Parathyroid adenoma (tissue), 2 donors: ENCODE measurements at regions not wholly inside any gene's neighbourhood (a gene's known extent, or its start where the extent isn't known, plus 50 kb on each side); places are given as distances from the start of the nearest gene placed in this dataset.

ENCODE experiments used
- H2AFZ ChIP-seq: fragments of 300-600 bp; sonication (generic); one replicate; pipeline ENCODE4 v1.7.0; 2017; ENCODE audit warnings: antibody characterized with exemption, mild to moderate bottlenecking
- H3K27ac ChIP-seq: fragments of 300-600 bp; sonication (generic); one replicate; pipeline ENCODE4 v1.7.0; 2017
- H3K27me3 ChIP-seq: fragments of 300-600 bp; sonication (generic); one replicate; pipeline ENCODE4 v1.7.0; 2017; ENCODE audit warnings: low read length; ENCODE audit not compliant: control insufficient read depth, insufficient read depth
- H3K36me3 ChIP-seq: fragments of 300-600 bp; sonication (generic); one replicate; pipeline ENCODE4 v1.7.0; 2017; ENCODE audit warnings: low read length; ENCODE audit not compliant: control insufficient read depth, insufficient read depth
- H3K4me1 ChIP-seq: fragments of 300-600 bp; sonication (generic); one replicate; pipeline ENCODE4 v1.7.0; 2017; ENCODE audit warnings: control low read depth
- H3K4me2 ChIP-seq: fragments of 300-600 bp; sonication (generic); one replicate; pipeline ENCODE4 v1.7.0; 2017; ENCODE audit warnings: low read length
- H3K4me3 ChIP-seq: fragments of 300-600 bp; sonication (generic); one replicate; pipeline ENCODE4 v1.7.0; 2017; ENCODE audit warnings: low read depth, low read length
- H3K79me2 ChIP-seq: fragments of 300-600 bp; sonication (generic); one replicate; pipeline ENCODE4 v1.7.0; 2017; ENCODE audit warnings: control low read depth
- H3K9ac ChIP-seq: fragments of 300-600 bp; sonication (generic); one replicate; pipeline ENCODE4 v1.7.0; 2017; ENCODE audit warnings: mild to moderate bottlenecking
- H3K9me3 ChIP-seq: fragments of 300-600 bp; sonication (generic); one replicate; pipeline ENCODE4 v1.7.0; 2017; ENCODE audit warnings: low read length; ENCODE audit not compliant: control insufficient read depth
- TF ChIP-seq, protein P1 (sequence below): fragments of 300-600 bp; sonication (generic); IDR thresholded peaks from one replicate; pipeline ENCODE4 v1.7.0; 2017; ENCODE audit warnings: antibody characterized with exemption, mild to moderate bottlenecking
- donor health status: primary hyperparathyroidism.

DNA sequence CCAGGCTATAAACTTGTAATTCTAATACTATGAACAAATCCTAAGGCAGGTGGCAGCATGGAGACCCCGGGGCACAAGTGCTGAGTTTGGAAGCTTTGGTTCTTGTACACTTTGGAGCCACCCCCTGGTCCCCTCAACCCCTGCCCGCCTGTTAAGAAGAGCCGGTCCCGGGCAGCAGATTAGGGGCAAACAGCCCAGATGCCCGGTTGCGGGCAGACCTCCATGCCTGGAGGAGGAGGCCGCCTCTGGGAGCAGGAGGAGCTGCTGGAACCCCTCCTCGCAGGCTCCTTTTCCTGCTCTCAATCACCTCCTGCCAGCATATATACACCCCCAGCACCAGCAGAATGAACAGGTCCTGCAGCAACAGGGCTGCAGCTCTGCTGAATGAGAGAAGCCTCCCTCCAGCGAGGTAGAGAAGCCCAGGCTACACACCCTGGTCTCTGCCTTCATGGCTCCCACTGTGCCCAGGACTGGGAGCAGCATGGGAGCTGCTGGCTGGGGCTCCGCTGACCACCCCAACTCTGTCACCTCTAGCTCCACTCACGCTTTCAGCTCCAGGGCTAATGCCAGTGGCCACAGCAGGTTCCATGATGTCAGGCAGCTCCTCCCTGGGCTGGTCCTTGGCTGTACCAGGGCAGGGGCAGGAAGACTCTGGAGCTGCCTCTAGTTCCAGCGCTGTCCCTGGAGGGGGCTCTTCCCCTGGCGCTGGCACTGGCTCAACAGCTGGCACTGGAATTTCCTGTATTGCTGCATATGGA lies 1713.5 kb upstream of the ACO1 start:
- Histone ChIP-seq H2AFZ (no peak overlapping the region), H3K27me3 (no peaks in the 10 kb centered on the region), H3K79me2 (no peaks in the 10 kb centered on the region), H3K9me3 (no peaks in the 10 kb centered on the region), H3K36me3 (no peaks in the 10 kb centered on the region), H3K4me3 (no peak overlapping the region), H3K27ac (no peak overlapping the region), H3K4me1 (no peaks in the 10 kb centered on the region), H3K9ac (no peak overlapping the region), H3K4me2 (no peak overlapping the region)
- TF ChIP-seq, protein P1, sequence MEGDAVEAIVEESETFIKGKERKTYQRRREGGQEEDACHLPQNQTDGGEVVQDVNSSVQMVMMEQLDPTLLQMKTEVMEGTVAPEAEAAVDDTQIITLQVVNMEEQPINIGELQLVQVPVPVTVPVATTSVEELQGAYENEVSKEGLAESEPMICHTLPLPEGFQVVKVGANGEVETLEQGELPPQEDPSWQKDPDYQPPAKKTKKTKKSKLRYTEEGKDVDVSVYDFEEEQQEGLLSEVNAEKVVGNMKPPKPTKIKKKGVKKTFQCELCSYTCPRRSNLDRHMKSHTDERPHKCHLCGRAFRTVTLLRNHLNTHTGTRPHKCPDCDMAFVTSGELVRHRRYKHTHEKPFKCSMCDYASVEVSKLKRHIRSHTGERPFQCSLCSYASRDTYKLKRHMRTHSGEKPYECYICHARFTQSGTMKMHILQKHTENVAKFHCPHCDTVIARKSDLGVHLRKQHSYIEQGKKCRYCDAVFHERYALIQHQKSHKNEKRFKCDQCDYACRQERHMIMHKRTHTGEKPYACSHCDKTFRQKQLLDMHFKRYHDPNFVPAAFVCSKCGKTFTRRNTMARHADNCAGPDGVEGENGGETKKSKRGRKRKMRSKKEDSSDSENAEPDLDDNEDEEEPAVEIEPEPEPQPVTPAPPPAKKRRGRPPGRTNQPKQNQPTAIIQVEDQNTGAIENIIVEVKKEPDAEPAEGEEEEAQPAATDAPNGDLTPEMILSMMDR = no peak

DNA sequence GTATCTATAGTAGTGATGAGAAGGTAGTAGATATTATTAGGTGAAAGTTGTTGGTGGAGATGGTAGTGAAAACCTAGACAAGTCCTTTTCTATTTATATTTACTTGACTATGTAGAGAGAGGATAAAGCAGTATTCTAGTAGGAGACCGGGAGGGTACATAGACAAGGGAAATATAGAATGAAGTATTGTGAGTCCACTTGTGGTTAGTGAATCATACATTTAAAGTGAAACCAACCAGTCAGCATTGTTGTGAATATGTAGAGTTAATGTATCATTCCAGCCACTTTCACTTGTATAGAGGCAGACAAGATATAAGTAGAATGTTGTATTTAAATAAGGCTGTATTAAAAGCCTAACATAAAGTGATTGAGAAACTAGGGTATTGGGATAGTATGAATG lies 1711.3 kb upstream of the ACO1 start:
- Histone ChIP-seq H3K4me3 (no peak overlapping the region), H3K9me3 (no peaks in the 10 kb centered on the region), H3K36me3 (no peaks in the 10 kb centered on the region), H2AFZ (no peak overlapping the region), H3K4me1 (no peaks in the 10 kb centered on the region), H3K27me3 (no peaks in the 10 kb centered on the region), H3K4me2 (no peak overlapping the region), H3K27ac (no peak overlapping the region), H3K79me2 (no peaks in the 10 kb centered on the region), H3K9ac (no peak overlapping the region)
- TF ChIP-seq, protein P1 = no peak

DNA sequence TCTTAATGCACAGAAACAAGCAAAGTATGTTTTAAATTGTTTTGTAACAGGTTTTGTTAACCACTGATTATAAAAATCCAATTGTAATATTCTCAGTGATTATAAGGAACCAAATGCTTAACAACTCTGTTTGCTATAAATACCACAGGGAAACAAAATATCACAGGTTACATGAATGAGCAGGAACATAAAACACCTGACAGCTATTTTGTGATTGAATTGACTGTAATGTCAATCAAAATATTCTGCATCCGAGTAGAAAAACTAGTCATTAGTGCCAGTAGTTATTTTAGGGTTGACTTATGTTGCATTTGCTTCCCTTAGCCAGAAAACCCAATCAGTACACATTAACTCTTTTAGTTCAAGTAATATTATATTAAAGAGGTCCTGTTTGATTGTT lies 1707.8 kb upstream of the ACO1 start:
- Histone ChIP-seq H3K9me3 (no peaks in the 10 kb centered on the region), H3K27ac (no peak overlapping the region), H3K36me3 (no peaks in the 10 kb centered on the region), H3K4me3 (no peak overlapping the region), H3K9ac (no peak overlapping the region), H2AFZ (no peak overlapping the region), H3K79me2 (no peaks in the 10 kb centered on the region), H3K4me1 (no peaks in the 10 kb centered on the region), H3K4me2 (no peak overlapping the region), H3K27me3 (no peaks in the 10 kb centered on the region)
- TF ChIP-seq, protein P1 = no peak

DNA sequence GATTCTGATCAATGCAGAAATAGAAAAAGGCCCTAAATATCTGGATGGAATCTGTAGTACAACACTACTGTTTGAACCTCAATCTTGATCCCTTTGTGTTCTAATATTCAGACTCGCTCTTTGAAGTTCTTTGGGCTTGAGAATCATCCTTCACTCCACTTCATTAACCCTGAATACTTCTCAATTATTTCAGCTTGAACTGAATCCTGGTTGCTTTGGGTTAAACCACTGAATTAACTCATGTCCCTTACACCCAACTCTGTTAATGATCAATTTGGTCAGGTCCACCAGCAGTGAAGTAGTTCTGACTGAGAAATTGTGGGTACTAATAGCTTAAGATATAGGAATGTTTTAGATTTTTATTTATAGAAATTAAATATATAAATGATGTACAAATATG lies 1707.2 kb upstream of the ACO1 start:
- Histone ChIP-seq H3K79me2 (no peaks in the 10 kb centered on the region), H3K27ac (no peak overlapping the region), H3K36me3 (no peaks in the 10 kb centered on the region), H3K9me3 (no peaks in the 10 kb centered on the region), H3K4me1 (no peaks in the 10 kb centered on the region), H2AFZ (no peak overlapping the region), H3K4me3 (no peak overlapping the region), H3K4me2 (no peak overlapping the region), H3K9ac (no peak overlapping the region), H3K27me3 (no peaks in the 10 kb centered on the region)
- TF ChIP-seq, protein P1 = no peak

DNA sequence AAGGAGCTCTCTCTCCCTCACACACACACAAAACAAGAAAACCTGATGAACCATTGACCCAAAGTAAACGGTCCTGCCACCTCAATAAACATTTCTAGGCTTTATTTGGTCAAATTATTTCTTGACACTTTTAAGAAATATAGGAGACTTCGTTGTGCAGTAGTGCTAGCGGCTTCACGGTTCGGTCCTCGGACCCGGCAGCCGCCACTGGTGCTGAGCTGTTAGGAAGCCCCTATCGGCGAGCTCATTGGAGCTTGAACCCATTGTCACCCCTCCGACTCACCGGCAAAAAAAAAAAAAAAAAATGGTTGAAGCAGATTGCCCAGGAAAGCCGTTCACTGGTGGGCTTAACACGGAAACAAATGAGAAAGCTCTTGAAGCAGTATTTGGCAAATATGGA lies 1695.6 kb upstream of the ACO1 start:
- Histone ChIP-seq H3K9me3 (no peaks in the 10 kb centered on the region), H3K4me2 (no peak overlapping the region), H3K9ac (no peak overlapping the region), H3K36me3 (no peaks in the 10 kb centered on the region), H3K4me3 (no peak overlapping the region), H3K27me3 (no peaks in the 10 kb centered on the region), H3K79me2 (no peaks in the 10 kb centered on the region), H3K4me1 (no peaks in the 10 kb centered on the region), H2AFZ (no peak overlapping the region), H3K27ac (no peak overlapping the region)
- TF ChIP-seq, protein P1 = no peak
